GM19238 (cell line): ENCODE measurements at regions not wholly inside any gene's neighbourhood (a gene's known extent, or its start where the extent isn't known, plus 50 kb on each side); places are given as distances from the start of the nearest gene placed in this dataset.

Experiments
- DNase-seq: peaks from one replicate; pipeline ENCODE4 v3.0.0; 2011; ENCODE audit warnings: low spot score; ENCODE audit not compliant: insufficient read length

DNA sequence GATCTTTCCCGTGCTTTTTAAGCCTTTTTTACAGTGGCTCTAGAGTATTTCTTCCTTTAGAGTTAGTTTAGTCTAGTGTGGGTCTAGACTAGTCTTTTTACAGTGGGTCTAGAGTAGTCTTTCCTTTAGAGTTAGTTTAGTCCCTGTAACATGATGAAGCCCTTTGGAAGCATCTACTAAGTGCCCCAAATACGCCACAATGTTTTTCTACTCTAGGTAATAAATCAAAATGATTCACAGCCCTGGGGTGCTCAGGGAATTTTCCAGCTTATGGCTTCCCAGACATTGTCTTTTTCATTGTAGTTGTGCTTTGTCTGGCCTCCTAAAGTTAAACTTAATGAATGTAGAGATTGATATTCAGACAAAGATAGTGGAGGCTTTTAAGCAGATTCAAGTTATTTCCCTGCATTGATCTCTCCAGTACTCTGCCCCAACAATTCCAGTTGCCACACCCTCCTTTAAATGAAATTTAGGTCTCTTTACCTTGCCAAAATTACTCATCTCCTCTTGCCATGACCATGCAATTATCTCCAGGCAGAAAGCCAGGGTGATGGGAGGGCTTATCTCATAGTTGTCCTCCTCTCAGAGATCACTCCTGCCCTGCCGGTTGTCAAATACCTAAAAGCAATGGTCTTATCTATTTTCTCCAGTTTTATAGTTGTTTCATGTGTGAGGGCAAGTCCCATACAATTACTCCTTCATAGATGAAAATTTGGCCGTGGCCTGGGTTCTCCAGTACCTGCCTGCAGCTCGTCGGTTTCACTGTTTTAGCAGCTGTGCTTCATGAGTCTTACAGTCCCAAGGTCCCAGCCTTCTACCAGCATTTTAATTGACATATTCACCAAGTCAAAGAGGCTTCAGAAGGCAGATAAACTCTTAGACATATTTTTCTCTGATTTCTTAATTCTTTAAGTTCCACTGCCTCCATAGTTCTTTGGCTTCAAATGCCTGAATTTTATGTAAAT lies 794.0 kb upstream of the COX7C start:
- no peak for DNase-seq

DNA sequence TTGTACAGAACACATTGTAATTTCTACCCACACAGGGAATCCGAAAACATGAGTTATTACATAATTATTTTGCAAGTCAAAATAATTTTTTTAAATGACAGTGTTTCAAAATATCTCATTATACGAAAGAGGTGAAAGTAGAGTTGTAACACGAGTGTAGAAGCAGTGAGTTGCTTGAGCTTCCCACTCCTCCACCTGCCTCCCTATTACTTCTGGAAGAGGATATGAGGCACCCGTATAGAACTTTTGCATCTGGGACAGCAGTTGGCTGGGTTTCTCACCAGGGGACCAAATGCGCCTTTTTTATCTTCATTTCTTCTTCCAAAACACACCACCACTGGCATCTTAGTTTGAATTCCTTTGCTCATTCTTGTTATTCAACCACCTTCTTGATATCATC lies 779.0 kb upstream of the COX7C start:
- DNase-seq, result no peak

DNA sequence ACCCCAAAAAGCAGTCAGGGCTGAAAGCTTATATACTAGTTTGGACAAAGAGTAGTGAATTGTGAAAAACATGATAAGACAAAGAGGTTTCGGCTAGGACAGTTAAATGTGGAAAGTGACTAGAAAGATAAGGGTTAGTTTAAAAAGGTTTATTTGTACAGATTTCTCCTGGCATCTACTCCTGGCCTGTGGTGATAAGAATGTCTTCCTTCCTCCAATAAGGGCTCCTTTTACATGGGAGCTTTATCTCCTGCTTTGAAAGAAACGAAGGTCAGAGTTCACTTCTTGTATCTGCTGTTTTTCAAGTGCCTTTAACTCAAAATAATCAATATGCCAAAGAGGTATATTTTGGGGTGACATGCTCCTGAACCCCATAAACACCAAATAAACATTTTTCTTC lies 776.1 kb upstream of the COX7C start:
- no peak for DNase-seq

DNA sequence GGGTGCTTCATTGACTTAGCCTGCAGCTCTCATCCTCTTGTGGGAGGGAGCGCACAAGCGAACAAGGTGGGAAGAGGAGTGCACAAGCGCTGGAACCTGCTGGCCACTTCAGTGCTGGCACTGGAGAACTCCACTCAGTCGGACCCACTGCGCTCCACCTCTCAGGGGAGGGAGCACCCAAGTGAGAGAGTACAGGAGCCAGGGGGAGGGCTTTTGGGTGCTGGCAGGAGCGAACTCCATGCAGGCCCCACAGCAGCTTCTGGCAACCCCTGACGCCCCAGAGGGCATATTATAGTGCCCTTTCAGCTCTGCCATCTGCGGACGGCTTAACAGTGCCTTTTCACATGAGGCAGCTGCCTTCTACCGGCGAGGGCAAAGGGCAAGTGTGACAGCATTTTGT lies 774.2 kb upstream of the COX7C start:
- no peak for DNase-seq

DNA sequence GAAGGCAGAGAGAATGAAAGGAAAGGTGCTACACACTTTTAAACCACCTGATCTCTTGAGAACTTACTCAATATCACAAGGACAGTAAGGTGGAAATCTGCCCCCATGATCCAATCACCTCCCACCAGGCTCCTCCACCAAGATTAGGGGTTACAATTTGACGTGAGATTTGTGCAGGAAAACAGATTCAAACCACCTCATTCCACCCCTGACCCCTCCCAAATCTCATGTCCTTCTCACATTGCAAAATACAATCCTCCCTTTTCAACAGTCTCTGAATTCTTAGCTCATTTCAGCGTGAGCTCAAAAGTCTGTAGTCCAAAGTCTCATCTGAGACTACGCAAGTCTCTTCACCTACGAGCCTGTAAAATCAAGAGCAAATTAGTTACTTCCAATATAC lies 768.3 kb upstream of the COX7C start:
- no peak for DNase-seq

DNA sequence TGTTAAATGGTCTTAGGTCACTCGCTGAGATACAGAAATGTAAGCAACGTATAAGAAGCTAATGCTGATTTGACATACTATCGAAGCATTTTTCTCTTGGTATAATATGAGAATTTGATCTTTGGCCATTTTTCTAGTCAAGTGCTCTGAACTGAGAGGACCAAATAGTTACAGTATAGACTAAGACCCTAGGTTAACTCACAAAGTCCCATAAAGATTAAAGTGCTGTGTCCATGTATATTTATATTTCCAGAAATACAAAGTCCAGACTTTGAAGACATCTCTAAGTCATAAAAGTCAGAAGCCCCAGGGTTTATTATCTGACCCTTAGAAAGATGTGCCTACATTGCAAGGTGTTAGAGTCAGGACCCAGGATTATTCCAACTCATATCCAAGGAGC lies 752.4 kb upstream of the COX7C start:
- DNase-seq, result no peak

DNA sequence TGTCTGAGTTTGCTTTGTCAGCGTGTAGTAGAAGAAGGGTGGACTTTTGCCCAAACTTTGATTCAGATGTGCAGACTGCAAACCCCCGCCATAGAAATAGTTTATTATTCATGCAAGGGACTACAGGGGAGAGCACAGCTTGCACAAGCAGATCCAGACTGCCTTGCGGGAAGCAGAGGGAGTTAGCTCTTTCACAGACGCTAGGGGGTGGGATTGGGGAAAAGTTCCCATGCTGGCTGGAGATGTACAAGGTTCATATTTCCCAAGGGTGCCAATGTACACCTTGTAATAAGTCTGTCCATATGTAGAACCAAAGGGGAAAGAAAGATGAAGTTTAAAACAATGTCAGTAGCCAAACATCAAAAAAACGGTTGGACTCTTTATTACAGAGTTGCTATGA lies 749.7 kb upstream of the COX7C start:
- no peak for DNase-seq

DNA sequence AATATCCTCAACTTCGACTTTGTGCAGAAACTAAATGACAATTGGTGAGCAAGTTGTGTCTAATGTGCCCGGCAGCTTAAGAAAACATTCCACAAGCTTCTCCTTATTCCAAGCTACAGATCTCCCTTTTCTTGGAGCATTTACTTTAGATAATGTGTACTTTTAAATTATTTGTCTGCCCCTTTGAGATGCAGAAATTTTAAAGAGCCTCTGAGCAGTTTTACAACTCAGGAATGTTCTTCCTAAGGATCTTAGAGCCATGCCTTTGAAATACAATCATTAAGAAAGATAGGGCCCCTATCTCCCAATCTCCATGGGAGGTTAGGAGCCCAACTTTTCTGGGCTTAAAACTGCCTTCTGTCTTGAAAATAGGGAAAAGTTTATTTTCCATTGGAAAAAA lies 723.7 kb upstream of the COX7C start:
- no peak for DNase-seq

DNA sequence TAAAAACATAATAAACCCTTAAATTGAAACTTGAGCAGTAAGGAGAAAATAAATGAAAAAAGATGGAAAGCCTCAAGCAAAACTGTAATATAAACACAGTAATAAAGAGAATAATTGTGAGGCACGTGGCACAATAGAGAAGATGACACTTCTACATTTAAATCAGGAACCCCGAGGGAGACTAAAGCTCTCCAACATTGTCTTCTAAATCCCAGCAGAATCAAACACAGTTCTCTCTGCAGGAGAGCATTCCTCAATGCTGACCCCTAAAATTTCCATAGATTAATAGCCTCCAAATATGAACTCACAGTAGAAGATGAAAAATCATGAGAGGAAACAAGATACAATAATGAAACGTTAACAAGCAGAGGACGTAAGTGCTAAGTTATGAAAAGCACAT lies 721.2 kb upstream of the COX7C start:
- no peak for DNase-seq

DNA sequence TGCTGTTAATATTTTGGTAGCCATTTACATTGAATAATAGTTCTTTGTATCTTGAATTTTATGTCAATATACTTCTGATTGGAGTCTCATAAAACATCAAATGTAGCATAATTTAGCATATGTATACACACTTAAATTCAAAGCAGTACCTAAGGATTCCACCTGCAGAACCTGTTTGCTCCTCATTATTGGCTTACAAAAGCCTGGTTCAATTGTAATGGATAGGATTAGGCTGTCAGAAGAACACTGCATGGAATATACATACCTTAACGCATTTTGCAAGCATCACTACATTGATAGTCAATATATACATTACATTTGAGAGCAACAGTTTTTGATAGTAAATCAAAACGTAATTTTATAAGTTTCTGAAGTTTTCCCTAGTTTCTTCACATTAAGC lies 711.3 kb upstream of the COX7C start:
- no peak for DNase-seq

DNA sequence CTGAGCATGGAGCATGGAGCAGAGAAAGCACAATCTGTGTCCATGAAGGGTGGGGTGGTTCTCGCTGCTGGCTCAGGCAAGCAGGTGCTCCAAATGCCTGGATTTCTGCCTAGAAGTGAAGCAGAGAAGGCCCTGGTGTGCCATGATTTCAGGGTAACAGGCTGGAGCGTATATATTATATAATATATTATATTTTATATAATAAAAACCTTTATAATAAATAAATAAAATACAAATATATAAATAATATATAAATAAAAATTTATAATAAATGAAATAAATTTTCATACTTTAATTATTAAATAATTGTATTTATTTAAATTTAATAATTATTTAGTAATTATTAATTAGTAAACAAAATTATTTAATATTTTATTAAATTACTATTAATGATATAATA lies 707.4 kb upstream of the COX7C start:
- DNase-seq, result no peak

DNA sequence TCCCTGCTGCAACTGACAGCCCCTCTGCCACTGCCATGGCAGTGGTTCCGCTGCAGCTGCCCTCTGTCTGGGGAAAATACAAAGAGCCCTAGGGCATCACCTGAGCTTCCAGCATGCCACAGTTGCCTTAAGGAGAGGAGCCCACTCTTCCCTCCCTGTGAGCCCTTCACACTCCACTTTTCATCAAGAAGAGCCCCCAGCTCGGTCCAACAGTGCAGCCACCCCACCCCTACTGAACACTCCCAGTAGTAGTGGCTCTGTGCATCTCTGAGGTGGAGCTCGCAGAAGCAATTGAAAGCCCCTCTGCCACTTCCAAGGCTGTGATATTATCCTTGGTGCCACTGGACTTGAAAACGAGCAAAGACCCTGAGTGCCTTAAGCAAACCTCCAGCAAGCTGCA lies 696.8 kb upstream of the COX7C start:
- no peak for DNase-seq

DNA sequence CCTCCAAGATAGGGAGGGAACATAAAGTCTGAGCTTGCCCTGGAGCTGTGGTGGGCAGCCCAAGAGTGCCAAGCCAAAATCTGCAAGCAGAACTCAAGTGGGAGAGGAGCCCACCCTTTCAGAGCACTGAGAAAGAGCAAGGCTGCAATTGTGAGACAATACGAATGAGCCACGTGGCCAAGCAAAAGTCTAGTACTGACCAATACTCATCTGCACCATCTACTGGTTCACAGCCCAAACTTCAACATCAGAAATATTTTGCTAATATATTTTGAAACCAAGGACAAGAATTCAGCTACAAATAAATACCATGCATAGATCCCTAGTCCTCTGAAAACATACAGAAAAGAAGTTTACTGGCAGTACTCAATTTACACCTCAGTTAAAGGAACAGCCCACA lies 696.2 kb upstream of the COX7C start:
- no peak for DNase-seq

DNA sequence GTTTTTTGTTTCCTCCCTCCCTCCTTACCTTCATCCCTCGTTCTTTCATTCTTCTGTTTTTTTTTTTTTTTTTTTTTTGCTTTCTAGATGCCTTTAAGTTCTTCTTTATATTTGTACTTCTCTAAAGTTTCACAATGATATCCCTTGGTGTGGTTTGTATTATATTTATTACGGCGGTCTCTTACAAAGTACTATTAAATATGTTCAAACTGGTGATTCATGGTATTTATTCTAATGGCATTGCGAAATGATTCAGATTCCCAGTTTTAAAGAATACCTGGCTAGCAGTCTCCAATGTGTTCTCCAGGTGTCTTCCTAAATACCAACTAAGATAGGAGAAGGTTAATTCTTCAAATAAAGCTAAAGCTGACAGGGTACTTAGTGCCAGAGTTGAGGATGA lies 690.1 kb upstream of the COX7C start:
- DNase-seq, result no peak

DNA sequence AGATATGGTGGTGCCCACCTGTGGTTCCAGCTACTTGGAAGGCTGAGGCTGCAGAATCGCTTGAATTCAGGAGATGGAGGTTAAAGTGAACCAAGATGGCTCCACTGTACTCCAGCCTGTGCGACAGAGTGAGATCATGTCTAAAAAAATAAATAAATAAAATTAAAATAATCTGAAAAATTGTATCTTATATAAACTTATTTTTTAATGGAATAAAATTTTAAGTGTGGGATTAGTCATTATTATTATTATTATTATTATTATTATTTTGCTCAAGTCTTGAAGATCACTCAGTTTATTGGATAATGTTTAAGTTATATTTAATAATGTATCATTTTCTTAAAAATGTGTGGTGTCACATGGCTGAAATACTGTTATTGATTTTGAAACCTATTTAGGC lies 688.0 kb upstream of the COX7C start:
- DNase-seq, result no peak

DNA sequence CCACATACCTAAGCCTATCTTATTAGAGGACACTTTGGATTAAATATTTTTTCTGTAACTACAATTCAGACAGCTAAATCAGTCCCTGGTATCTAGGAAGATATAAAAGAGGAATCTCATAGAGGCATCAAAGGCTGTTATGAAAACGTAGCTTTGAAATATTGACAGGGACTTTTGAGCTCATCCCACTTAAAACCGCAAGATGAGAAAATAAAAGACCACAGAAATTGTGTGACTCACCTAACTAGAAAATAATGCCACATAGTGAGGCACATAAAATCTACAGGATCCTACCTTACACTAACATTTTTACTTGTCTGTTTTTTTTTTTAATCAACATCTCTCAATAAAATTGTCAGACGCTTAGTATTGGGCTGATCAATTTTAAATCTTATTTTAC lies 686.5 kb upstream of the COX7C start:
- DNase-seq, result no peak

DNA sequence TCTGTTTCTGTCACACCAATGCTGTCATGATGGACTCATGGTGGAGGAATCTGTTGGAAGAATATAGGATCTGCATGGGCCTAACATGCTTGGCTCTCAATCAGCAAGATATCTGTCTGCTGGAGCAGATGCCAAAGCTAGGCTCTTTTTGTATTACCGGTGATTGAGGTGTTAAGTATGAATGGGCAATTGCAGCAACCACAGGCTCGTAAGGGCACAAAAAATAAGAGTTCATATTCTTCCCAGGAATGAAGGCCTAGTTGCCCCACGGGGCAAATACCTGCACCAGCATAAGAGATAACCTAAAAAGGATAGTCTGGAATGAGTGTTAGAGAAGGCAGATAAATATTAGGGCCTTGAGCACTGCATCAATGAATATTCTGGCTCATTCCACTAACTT lies 679.5 kb upstream of the COX7C start:
- no peak for DNase-seq

DNA sequence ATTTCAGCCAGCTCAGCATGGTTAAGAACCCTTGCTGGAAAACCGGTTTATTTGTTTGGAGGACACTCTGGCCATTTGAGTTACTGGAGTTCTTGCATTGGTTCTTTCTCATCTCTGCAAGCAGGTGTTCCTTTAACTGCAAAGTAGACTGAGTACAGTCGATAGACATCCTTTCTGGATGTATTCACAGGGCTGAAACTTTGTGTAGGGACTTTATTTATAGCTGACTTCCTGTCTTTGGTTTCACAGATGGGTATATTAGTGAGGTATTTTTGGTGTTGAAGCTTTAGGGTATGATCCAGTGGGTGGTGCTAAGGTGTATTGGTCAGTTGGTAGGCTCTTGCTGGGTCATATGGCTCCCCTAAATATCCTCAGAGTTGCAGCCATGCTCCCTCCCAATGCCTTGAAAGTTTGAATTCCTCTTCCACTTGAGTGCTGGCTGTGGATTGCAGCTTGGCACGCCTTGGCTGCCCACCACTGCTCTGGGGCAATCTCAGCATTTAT lies 666.0 kb upstream of the COX7C start:
- no peak for DNase-seq

DNA sequence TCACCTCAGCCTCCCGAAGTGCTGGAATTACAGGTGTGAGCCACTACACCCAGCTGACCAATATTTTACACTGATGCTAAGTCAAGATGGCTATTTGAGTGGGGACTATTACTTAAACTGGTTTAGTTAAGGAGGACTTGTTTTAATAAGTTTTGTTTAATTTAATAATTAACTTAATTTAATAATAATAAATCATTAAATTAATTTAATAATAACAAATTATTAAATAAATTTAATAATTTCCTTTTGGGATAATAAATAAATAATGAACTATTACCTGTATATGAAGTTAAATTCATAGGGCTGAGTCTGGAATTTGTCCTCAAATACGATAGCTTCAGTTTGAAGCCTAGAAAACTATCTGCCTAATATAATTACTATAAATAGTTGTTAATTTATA lies 665.1 kb upstream of the COX7C start:
- DNase-seq, result no peak

DNA sequence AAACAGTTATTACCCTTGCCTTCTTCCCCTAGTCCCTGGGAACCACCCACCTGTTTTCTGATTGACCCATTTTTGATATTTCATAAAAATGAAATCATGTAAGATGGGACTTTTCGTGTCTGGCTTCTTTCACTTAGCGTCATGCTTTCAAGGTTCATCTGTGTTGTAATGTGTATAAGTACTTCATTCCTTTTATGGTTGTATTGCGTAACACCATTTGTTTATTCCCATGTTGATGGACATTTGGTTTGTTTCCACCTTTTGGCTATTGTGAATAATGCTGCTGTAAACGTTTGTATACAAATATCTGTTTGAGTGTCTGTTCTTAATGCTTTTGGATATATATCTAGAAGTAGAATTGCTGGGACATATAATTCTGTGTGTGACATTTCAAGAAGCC lies 650.1 kb upstream of the COX7C start:
- no peak for DNase-seq

DNA sequence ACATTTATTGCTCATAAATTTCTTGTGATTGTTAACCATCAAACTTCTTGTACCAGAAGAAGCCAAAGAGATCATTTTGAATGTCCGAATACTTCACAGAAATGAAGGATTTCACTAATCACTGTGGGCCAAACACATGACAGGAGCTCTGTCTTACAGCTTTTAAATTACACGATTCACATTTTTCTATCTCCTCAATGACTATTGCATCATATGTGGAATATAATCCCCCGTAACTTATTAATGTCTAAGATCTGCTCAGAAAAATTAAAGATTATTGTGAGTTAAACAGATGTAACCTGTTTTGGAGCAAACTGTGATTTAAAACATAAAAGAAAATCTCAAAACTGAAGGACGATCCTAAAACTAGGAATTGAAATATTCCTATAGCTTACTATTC lies 645.2 kb upstream of the COX7C start:
- no peak for DNase-seq

DNA sequence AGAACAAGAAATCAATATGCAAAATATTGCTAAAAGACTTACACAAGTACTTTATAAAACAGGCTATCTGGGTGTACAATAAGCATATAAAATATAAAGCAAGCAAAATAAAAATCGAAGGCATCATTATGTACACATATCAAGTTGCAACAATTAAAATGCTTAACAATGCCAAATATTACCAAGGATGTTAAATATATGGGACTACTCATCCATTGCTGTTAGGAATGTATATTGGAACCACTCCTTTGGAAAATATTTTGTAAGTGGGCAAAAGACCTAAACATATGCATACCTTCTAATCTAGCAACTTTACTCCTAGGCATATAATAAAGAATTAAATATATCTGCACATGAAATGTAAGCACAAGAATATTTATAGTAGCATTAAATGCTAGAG lies 632.6 kb upstream of the COX7C start:
- DNase-seq, result no peak

DNA sequence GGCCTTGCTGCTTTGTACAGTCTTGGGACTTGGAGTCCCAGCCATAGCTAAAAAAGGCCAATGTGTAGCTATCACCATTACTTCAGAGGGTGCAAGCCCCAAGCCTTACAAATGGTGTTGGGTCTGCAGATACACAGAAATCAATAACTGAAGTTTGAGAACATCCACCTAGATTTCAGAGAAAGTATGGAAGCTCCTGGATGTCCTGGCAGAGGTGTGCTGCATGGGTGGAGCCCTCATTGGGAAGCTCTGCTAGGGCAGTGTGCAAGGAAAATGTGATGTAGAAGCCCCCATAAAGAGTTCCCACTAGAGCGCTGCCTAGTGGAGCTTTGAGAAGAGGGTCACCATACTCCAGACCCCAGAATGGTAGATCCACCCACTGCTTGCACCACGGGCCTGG lies 626.7 kb upstream of the COX7C start:
- no peak for DNase-seq
